NB4 (cell line): ENCODE measurements at regions not wholly inside any gene's neighbourhood (a gene's known extent, or its start where the extent isn't known, plus 50 kb on each side); places are given as distances from the start of the nearest gene placed in this dataset.

Source experiments
- MYC ChIP-seq: IDR thresholded peaks from 2 replicates; pipeline ENCODE4 v1.6.1; 2011; ENCODE audit warnings: low read depth, low read length
- POLR2A ChIP-seq: IDR thresholded peaks from 2 replicates; pipeline ENCODE4 v1.6.1; 2011; ENCODE audit warnings: mild to moderate bottlenecking; ENCODE audit not compliant: insufficient read length; ENCODE audit errors: extremely low read depth
- TF ChIP-seq, protein P1 (sequence below): IDR thresholded peaks from one replicate; pipeline ENCODE4 v1.5.1; 2012; ENCODE audit warnings: low read depth, low read length
- TF ChIP-seq, protein P2 (sequence below): IDR thresholded peaks from 2 replicates; pipeline ENCODE4 v1.6.1; 2011; ENCODE audit warnings: low read depth, low read length

DNA sequence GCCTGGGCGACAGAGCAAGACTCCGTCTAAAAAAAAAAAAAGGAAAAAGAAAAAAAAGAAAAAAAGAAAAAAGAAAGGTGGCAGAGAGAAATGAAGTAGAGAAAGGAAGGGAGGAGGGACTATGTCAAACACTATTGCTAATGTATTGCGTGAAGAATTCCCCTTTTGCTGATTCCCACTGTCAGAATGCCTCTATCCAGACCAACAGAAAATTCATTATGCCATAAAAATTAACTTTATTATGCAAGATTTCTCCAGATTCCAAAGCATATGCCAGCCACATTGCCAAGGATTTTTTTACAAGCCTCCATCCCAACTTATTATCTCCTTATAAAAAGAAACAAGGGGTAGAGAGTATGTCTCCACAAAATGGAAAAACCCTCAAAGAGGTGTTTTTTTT lies 209.3 kb downstream of the MTERF1 start:
- TF ChIP-seq, protein P1, sequence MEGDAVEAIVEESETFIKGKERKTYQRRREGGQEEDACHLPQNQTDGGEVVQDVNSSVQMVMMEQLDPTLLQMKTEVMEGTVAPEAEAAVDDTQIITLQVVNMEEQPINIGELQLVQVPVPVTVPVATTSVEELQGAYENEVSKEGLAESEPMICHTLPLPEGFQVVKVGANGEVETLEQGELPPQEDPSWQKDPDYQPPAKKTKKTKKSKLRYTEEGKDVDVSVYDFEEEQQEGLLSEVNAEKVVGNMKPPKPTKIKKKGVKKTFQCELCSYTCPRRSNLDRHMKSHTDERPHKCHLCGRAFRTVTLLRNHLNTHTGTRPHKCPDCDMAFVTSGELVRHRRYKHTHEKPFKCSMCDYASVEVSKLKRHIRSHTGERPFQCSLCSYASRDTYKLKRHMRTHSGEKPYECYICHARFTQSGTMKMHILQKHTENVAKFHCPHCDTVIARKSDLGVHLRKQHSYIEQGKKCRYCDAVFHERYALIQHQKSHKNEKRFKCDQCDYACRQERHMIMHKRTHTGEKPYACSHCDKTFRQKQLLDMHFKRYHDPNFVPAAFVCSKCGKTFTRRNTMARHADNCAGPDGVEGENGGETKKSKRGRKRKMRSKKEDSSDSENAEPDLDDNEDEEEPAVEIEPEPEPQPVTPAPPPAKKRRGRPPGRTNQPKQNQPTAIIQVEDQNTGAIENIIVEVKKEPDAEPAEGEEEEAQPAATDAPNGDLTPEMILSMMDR, result no peak
- TF ChIP-seq POLR2A, result no peak
- no peak for TF ChIP-seq MYC
- TF ChIP-seq, protein P2, sequence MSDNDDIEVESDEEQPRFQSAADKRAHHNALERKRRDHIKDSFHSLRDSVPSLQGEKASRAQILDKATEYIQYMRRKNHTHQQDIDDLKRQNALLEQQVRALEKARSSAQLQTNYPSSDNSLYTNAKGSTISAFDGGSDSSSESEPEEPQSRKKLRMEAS, result no peak
